AG09319 (cell line): ENCODE measurements at regions not wholly inside any gene's neighbourhood (a gene's known extent, or its start where the extent isn't known, plus 50 kb on each side); places are given as distances from the start of the nearest gene placed in this dataset.

Experiments used
- DNase-seq: peaks from one replicate; pipeline ENCODE4 v3.0.0-alpha.2; 2010; ENCODE audit warnings: low read depth; ENCODE audit errors: extremely low read depth
- CTCF ChIP-seq: IDR thresholded peaks from 2 replicates; pipeline ENCODE4 v1.5.1; 2011; ENCODE audit warnings: low read depth, mild to moderate bottlenecking, inconsistent platforms, low read length, moderate library complexity

- no peak for TF ChIP-seq CTCF
- no peak for DNase-seq
These were observed 240.2 kb downstream of the BCAT1 start for GRCh38 chr12:24708718-24709117.

DNA sequence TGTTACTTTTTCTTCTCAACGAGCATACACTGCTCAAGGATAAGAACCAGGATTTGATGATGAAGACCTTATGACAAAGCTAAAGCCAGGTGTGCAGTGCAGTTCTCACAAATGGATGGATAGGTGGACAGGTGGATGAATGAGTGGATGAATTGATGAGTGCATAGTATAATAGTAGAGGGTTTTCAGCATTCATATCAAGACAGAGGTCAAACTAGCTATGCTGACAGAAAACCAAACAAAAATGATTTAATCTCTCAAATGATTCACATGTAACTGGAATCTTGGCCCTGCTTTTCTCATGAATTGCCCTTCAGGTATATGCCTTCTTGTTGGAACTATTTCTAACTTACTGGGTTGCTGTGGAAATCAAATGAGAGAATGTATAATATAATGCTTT is 240.9 kb downstream of the BCAT1 start:
- TF ChIP-seq CTCF: no peak
- no peak for DNase-seq

DNA sequence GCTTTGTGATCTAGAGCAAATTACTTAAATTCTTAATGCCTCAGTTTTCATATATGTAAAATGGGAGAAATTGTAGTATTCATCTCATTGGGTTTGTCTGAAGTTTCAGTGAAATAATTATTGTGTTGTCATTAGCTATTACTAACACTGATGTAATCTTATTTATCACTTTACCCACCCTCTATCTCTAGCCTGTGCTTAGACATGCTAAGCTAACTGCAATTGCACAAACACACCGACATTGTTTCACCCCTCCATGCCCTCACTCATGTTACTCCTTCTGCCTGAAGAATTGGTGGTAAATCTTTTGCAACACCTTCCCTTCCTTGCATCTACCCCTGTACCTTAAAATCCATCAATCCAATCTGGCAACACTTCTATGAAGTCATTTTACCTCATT is 241.6 kb downstream of the BCAT1 start:
- DNase-seq: no peak
- no peak for TF ChIP-seq CTCF

- no peak for TF ChIP-seq CTCF
- no peak for DNase-seq
These were observed 243.1 kb downstream of the BCAT1 start for GRCh38 chr12:24705741-24706358.

DNA sequence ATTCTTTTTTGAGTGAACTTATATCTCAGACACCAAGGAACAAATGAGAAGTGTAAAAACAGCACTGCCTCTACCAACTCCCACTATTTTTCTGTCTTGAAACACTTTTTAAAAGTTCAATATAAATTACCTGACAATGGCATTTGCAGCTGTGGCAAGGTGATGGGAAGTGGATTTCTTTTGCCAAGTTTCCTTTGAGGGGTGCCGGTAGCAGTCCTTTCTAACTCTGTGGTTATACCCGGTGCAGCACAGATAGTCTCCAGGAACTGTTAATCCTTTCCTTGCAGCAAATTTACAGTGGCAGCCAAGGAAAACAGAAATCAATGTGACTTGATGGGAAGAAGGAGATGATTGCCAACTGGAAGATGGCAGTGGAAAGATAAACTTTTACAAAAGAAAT is 243.7 kb downstream of the BCAT1 start:
- no peak for DNase-seq
- TF ChIP-seq CTCF: no peak

- no peak for DNase-seq
- TF ChIP-seq CTCF: no peak
These were observed 247.6 kb downstream of the BCAT1 start for GRCh38 chr12:24701343-24701742.

DNA sequence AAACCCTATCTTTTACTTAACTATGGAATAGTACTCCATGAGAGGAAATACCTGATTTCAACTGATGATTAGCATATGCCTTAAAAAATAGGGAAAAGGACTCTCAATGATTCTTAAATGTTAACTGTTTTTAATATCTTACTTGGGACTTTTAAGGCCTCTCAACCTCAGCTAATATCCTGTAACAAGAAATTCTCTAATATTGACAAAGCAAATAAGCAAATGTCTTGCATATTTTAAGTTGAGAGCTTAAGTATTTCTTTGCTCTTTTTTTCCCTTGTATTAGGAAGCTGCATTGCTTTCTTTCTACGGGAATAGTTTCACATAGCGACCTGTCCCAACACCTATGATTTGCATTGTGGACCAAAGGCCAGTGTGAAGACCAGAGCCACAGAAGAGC is 249.9 kb downstream of the BCAT1 start:
- no peak for DNase-seq
- no peak for TF ChIP-seq CTCF
